ENCODE measurements at regions not wholly inside any gene's neighbourhood (a gene's known extent, or its start where the extent isn't known, plus 50 kb on each side); places are given as distances from the start of the nearest gene placed in this dataset.

DNA sequence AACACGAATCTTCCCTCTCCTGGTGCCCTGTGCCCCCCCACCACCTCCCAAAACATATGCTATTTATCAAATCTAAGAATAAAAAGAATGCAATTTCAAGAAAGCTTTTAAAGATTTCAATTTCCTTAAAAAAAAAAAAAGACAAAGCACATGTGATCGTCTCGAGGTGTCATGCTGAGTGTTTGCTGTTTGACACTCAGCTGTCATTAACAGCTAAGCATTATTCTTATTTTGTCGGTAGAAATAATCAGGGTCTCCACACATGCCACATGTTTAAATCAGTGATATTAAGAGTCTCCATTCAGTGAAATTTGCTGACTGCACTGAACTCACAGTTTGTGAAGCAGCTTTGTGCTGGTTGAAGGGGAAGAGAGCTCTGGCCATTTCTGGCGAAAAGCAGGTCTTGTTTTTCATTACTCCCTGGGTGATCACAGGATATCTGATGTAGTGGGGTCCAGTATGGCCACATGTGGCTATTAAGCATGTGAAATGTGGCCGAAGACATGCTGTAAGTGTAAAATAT lies 281.8 kb downstream of the SATB1 start:
- TF ChIP-seq, protein P1, sequence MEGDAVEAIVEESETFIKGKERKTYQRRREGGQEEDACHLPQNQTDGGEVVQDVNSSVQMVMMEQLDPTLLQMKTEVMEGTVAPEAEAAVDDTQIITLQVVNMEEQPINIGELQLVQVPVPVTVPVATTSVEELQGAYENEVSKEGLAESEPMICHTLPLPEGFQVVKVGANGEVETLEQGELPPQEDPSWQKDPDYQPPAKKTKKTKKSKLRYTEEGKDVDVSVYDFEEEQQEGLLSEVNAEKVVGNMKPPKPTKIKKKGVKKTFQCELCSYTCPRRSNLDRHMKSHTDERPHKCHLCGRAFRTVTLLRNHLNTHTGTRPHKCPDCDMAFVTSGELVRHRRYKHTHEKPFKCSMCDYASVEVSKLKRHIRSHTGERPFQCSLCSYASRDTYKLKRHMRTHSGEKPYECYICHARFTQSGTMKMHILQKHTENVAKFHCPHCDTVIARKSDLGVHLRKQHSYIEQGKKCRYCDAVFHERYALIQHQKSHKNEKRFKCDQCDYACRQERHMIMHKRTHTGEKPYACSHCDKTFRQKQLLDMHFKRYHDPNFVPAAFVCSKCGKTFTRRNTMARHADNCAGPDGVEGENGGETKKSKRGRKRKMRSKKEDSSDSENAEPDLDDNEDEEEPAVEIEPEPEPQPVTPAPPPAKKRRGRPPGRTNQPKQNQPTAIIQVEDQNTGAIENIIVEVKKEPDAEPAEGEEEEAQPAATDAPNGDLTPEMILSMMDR (conservative IDR thresholded peaks at IDR 0.05; ENCODE audit: low read depth in 2 of 2): no peak
- TF ChIP-seq POLR2AphosphoS5 (IDR thresholded peaks at IDR 0.05; ENCODE audit: low read depth) (no peak), STAT1 (IDR thresholded peaks at IDR 0.05; ENCODE audit: unreplicated experiment) (no peak), CREB1 (CRISPR knock-in tag; IDR thresholded peaks at IDR 0.05; ENCODE audit: low read depth) (no peak), EZH2 (IDR thresholded peaks at IDR 0.05; ENCODE audit: low read depth, unreplicated experiment) (no peak), EZH2phosphoT487 (IDR thresholded peaks at IDR 0.05; ENCODE audit: unreplicated experiment) (no peak), JUNB (IDR thresholded peaks at IDR 0.05; ENCODE audit: unreplicated experiment) (no peak), NANOG (IDR thresholded peaks at IDR 0.05; ENCODE audit: borderline replicate concordance) (no peak), ZNF331 (CRISPR knock-in tag; IDR thresholded peaks at IDR 0.05; ENCODE audit: low read depth) (no peak)
- TF ChIP-seq, protein P2, sequence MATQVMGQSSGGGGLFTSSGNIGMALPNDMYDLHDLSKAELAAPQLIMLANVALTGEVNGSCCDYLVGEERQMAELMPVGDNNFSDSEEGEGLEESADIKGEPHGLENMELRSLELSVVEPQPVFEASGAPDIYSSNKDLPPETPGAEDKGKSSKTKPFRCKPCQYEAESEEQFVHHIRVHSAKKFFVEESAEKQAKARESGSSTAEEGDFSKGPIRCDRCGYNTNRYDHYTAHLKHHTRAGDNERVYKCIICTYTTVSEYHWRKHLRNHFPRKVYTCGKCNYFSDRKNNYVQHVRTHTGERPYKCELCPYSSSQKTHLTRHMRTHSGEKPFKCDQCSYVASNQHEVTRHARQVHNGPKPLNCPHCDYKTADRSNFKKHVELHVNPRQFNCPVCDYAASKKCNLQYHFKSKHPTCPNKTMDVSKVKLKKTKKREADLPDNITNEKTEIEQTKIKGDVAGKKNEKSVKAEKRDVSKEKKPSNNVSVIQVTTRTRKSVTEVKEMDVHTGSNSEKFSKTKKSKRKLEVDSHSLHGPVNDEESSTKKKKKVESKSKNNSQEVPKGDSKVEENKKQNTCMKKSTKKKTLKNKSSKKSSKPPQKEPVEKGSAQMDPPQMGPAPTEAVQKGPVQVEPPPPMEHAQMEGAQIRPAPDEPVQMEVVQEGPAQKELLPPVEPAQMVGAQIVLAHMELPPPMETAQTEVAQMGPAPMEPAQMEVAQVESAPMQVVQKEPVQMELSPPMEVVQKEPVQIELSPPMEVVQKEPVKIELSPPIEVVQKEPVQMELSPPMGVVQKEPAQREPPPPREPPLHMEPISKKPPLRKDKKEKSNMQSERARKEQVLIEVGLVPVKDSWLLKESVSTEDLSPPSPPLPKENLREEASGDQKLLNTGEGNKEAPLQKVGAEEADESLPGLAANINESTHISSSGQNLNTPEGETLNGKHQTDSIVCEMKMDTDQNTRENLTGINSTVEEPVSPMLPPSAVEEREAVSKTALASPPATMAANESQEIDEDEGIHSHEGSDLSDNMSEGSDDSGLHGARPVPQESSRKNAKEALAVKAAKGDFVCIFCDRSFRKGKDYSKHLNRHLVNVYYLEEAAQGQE (IDR thresholded peaks at IDR 0.05; ENCODE audit: unreplicated experiment): no peak
- TF ChIP-seq, protein P3, sequence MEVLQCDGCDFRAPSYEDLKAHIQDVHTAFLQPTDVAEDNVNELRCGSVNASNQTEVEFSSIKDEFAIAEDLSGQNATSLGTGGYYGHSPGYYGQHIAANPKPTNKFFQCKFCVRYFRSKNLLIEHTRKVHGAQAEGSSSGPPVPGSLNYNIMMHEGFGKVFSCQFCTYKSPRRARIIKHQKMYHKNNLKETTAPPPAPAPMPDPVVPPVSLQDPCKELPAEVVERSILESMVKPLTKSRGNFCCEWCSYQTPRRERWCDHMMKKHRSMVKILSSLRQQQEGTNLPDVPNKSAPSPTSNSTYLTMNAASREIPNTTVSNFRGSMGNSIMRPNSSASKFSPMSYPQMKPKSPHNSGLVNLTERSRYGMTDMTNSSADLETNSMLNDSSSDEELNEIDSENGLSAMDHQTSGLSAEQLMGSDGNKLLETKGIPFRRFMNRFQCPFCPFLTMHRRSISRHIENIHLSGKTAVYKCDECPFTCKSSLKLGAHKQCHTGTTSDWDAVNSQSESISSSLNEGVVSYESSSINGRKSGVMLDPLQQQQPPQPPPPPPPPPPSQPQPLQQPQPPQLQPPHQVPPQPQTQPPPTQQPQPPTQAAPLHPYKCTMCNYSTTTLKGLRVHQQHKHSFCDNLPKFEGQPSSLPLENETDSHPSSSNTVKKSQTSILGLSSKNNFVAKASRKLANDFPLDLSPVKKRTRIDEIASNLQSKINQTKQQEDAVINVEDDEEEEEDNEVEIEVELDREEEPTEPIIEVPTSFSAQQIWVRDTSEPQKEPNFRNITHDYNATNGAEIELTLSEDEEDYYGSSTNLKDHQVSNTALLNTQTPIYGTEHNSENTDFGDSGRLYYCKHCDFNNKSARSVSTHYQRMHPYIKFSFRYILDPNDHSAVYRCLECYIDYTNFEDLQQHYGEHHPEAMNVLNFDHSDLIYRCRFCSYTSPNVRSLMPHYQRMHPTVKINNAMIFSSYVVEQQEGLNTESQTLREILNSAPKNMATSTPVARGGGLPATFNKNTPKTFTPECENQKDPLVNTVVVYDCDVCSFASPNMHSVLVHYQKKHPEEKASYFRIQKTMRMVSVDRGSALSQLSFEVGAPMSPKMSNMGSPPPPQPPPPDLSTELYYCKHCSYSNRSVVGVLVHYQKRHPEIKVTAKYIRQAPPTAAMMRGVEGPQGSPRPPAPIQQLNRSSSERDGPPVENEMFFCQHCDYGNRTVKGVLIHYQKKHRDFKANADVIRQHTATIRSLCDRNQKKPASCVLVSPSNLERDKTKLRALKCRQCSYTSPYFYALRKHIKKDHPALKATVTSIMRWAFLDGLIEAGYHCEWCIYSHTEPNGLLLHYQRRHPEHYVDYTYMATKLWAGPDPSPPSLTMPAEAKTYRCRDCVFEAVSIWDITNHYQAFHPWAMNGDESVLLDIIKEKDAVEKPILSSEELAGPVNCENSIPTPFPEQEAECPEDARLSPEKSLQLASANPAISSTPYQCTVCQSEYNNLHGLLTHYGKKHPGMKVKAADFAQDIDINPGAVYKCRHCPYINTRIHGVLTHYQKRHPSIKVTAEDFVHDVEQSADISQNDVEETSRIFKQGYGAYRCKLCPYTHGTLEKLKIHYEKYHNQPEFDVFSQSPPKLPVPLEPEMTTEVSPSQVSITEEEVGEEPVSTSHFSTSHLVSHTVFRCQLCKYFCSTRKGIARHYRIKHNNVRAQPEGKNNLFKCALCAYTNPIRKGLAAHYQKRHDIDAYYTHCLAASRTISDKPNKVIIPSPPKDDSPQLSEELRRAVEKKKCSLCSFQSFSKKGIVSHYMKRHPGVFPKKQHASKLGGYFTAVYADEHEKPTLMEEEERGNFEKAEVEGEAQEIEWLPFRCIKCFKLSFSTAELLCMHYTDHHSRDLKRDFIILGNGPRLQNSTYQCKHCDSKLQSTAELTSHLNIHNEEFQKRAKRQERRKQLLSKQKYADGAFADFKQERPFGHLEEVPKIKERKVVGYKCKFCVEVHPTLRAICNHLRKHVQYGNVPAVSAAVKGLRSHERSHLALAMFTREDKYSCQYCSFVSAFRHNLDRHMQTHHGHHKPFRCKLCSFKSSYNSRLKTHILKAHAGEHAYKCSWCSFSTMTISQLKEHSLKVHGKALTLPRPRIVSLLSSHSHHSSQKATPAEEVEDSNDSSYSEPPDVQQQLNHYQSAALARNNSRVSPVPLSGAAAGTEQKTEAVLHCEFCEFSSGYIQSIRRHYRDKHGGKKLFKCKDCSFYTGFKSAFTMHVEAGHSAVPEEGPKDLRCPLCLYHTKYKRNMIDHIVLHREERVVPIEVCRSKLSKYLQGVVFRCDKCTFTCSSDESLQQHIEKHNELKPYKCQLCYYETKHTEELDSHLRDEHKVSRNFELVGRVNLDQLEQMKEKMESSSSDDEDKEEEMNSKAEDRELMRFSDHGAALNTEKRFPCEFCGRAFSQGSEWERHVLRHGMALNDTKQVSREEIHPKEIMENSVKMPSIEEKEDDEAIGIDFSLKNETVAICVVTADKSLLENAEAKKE (CRISPR knock-in tag; IDR thresholded peaks at IDR 0.05): no peak
- TF ChIP-seq, protein P4, sequence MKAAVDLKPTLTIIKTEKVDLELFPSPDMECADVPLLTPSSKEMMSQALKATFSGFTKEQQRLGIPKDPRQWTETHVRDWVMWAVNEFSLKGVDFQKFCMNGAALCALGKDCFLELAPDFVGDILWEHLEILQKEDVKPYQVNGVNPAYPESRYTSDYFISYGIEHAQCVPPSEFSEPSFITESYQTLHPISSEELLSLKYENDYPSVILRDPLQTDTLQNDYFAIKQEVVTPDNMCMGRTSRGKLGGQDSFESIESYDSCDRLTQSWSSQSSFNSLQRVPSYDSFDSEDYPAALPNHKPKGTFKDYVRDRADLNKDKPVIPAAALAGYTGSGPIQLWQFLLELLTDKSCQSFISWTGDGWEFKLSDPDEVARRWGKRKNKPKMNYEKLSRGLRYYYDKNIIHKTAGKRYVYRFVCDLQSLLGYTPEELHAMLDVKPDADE (IDR thresholded peaks at IDR 0.05): no peak
